ENCODE measurements at regions not wholly inside any gene's neighbourhood (a gene's known extent, or its start where the extent isn't known, plus 50 kb on each side); places are given as distances from the start of the nearest gene placed in this dataset.

- TF ChIP-seq EZH2 (IDR thresholded peaks at IDR 0.05; ENCODE audit: borderline replicate concordance, low read depth, low read length, severe bottlenecking) = no peak
- TF ChIP-seq, protein P1, sequence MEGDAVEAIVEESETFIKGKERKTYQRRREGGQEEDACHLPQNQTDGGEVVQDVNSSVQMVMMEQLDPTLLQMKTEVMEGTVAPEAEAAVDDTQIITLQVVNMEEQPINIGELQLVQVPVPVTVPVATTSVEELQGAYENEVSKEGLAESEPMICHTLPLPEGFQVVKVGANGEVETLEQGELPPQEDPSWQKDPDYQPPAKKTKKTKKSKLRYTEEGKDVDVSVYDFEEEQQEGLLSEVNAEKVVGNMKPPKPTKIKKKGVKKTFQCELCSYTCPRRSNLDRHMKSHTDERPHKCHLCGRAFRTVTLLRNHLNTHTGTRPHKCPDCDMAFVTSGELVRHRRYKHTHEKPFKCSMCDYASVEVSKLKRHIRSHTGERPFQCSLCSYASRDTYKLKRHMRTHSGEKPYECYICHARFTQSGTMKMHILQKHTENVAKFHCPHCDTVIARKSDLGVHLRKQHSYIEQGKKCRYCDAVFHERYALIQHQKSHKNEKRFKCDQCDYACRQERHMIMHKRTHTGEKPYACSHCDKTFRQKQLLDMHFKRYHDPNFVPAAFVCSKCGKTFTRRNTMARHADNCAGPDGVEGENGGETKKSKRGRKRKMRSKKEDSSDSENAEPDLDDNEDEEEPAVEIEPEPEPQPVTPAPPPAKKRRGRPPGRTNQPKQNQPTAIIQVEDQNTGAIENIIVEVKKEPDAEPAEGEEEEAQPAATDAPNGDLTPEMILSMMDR (IDR thresholded peaks at IDR 0.05; ENCODE audit: borderline replicate concordance, extremely low read depth, low read length, poor library complexity, severe bottlenecking) = no peak
Observed at GRCh38 chr3:139106013-139106932, 61.6 kb upstream of the PRR23C start.

GRCh38 chr3:139107424-139108252 is 62.9 kb upstream of the PRR23C start:
- Histone ChIP-seq H3K9ac (ENCODE audit: low read depth, low read length) (no peak overlapping the region), H3K4me1 (ENCODE audit: insufficient read depth, low read length) (no peaks in the 10 kb centered on the region), H3K79me2 (ENCODE audit: insufficient read depth, low read length) (no peaks in the 10 kb centered on the region), H4K20me1 (ENCODE audit: insufficient read depth, low read length) (no peaks in the 10 kb centered on the region), H3K27me3 (ENCODE audit: insufficient read depth, low read length, poor library complexity) (peaks cover 10% of the 10 kb centered on the region), H3K4me3 (ENCODE audit: low read depth in 1 of 2, low read length in 2 of 2) (no peak overlapping the region), H3K36me3 (ENCODE audit: insufficient read depth, low read length) (no peaks in the 10 kb centered on the region), H3K4me2 (ENCODE audit: insufficient read depth, low read length) (no peak overlapping the region), H3K9me3 (ENCODE audit: insufficient read depth, low read length, severe bottlenecking) (no peaks in the 10 kb centered on the region), H3K27ac (ENCODE audit: low read length) (no peak overlapping the region), H2AFZ (ENCODE audit: low read depth, low read length) (no peak overlapping the region)
- TF ChIP-seq, protein P1 (IDR thresholded peaks at IDR 0.05; ENCODE audit: borderline replicate concordance, extremely low read depth, low read length, poor library complexity, severe bottlenecking) = no peak
- no peak for TF ChIP-seq EZH2 (IDR thresholded peaks at IDR 0.05; ENCODE audit: borderline replicate concordance, low read depth, low read length, severe bottlenecking)
- no peak for ATAC-seq (ENCODE audit: insufficient read depth, low read depth)
- DNase-seq = no peak

More at GRCh38 chr3:139106013-139106932, 61.6 kb upstream of the PRR23C start:
- no peaks in the 10 kb centered on the region for H3K4me1 ChIP-seq (ENCODE audit: insufficient read depth, low read length)
- H3K9me3 ChIP-seq (ENCODE audit: insufficient read depth, low read length, severe bottlenecking) = no peaks in the 10 kb centered on the region
- no peak overlapping the region for H3K27ac ChIP-seq (ENCODE audit: low read length)
- ATAC-seq (ENCODE audit: insufficient read depth, low read depth) (no peak), DNase-seq (no peak)
- H3K4me2 ChIP-seq (ENCODE audit: insufficient read depth, low read length) = no peak overlapping the region
- no peaks in the 10 kb centered on the region for H3K79me2 ChIP-seq (ENCODE audit: insufficient read depth, low read length)
- H3K27me3 ChIP-seq (ENCODE audit: insufficient read depth, low read length, poor library complexity) = peaks cover 10% of the 10 kb centered on the region
- no peak overlapping the region for H2AFZ ChIP-seq (ENCODE audit: low read depth, low read length)
- H3K4me3 ChIP-seq (ENCODE audit: low read depth in 1 of 2, low read length in 2 of 2) = no peak overlapping the region
- H4K20me1 ChIP-seq (ENCODE audit: insufficient read depth, low read length) = no peaks in the 10 kb centered on the region
- H3K9ac ChIP-seq (ENCODE audit: low read depth, low read length) = no peak overlapping the region
- no peaks in the 10 kb centered on the region for H3K36me3 ChIP-seq (ENCODE audit: insufficient read depth, low read length)

DNA sequence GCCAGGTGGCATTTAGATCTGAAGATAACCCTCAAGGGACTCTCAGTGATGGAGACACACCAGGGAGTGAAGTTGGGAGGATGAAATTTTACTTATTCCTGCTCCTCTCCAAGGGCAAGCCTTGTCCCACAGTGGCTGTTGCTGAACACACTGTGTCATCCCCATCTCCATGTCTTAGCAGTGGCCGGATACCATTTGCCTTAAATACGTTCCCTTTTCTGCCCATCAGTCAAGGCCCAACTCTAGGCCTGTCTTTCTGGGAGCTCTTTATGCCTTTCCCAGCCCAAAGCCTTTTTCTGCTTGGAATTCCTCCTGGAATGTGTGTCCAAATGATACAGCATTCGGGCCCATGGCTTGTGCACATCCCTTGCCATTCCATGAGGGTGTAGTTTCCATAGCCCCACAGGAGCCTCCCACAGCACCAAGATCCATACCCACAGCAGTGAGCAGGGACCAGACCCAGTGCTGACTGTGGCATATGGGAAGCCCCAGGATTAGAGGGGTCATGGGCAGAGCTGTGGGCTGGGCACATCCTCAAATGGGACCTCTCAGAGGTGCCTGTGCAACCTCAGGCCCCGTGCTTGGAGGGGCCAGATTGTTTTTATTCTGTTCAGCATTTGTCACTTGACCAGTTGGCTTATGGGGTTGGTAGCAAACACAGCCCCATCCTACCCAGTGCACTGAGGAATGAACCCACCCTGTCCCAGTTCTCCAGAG is 63.7 kb upstream of the PRR23C start:
- no peak overlapping the region for H3K9ac ChIP-seq (ENCODE audit: low read depth, low read length)
- DNase-seq (no peak), ATAC-seq (ENCODE audit: insufficient read depth, low read depth) (no peak)
- H3K4me1 ChIP-seq (ENCODE audit: insufficient read depth, low read length) = no peaks in the 10 kb centered on the region
- H3K4me2 ChIP-seq (ENCODE audit: insufficient read depth, low read length) = no peak overlapping the region
- H3K36me3 ChIP-seq (ENCODE audit: insufficient read depth, low read length) = no peaks in the 10 kb centered on the region
- H2AFZ ChIP-seq (ENCODE audit: low read depth, low read length) = no peak overlapping the region
- no peaks in the 10 kb centered on the region for H4K20me1 ChIP-seq (ENCODE audit: insufficient read depth, low read length)
- H3K4me3 ChIP-seq (ENCODE audit: low read depth in 1 of 2, low read length in 2 of 2) = no peak overlapping the region
- H3K27me3 ChIP-seq (ENCODE audit: insufficient read depth, low read length, poor library complexity) = peaks cover 10% of the 10 kb centered on the region
- TF ChIP-seq EZH2 (IDR thresholded peaks at IDR 0.05; ENCODE audit: borderline replicate concordance, low read depth, low read length, severe bottlenecking) = no peak
- TF ChIP-seq, protein P1 (IDR thresholded peaks at IDR 0.05; ENCODE audit: borderline replicate concordance, extremely low read depth, low read length, poor library complexity, severe bottlenecking) = no peak
- H3K9me3 ChIP-seq (ENCODE audit: insufficient read depth, low read length, severe bottlenecking) = no peaks in the 10 kb centered on the region
- no peak overlapping the region for H3K27ac ChIP-seq (ENCODE audit: low read length)
- H3K79me2 ChIP-seq (ENCODE audit: insufficient read depth, low read length) = no peaks in the 10 kb centered on the region

All from DND-41 (cell line).